NCI-H1436 treated with DMSO at 0.1 percent for 48 hours (cell line): ENCODE measurements at regions not wholly inside any gene's neighbourhood (a gene's known extent, or its start where the extent isn't known, plus 50 kb on each side); places are given as distances from the start of the nearest gene placed in this dataset.
"Not testable (repeated sequence)": the region's sequence is repeated elsewhere in the genome, so short reads cannot be mapped to it uniquely, and the experiment has no call there.

Source experiments
- DNase-seq: peaks from one replicate; lab custom pipeline; 2025; lab: John Stamatoyannopoulos, UW

DNA sequence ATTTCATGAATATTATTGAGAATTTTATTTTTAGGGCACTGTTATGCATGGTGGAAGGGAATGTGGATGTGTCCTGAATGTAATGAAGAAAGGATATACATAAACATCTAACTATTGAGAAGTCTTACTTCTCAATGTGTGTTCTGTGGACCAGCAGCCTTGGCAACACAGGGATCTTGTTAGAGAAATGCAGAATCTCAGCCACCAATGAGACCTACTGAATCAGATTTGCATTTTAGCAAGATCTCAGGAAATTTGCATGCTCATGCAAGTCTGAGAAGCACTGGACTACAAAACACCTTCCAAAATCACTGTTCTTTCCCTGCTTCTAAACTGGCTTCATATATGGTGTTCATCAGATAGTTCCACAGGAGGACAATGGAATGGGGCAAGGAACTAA lies 139.7 kb upstream of the WDFY3 start:
- no peak for DNase-seq

DNA sequence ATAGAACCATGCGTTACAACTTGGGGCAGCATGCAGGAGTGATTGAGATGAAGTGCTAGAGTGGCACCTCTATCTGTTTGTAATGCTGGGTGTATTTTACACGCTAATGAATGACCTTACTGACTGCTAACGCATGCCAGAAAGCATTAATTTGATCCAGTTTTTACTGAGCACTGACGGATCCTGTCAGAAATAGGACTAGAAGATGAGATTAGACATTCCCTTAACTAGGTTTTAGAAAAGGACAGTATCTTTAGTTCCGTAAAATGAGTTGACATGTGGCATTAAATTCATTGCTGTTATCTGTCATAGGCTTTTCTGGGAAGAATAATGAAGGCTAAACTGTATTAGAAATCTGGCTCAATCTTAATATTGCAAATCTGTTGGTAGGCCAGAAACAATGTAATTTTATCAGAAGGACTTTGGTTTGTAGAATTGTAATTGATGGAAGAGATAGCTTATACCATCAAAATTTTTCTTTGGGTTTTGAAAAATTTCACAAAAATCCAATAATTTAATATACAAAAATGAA lies 140.4 kb upstream of the WDFY3 start:
- no peak for DNase-seq

DNA sequence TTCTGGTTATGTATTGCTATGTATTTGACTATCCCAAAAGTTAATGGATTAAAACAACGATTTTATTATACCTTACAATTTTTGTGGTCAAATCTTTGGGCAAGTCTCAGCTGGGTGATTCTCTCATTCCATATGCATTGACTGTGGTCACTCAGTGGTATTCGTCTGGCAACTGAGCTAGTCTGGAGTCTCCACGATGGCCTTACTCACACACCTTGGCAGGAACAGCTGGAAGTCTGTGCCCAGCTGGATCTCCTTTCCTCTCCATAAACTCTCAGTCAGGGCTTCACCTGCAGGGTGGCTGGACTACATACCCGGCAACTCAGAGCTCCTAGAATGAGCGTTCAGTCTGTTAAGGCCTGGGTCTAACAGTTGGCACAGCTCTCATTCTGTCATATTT lies 141.1 kb upstream of the WDFY3 start:
- DNase-seq: no peak

DNA sequence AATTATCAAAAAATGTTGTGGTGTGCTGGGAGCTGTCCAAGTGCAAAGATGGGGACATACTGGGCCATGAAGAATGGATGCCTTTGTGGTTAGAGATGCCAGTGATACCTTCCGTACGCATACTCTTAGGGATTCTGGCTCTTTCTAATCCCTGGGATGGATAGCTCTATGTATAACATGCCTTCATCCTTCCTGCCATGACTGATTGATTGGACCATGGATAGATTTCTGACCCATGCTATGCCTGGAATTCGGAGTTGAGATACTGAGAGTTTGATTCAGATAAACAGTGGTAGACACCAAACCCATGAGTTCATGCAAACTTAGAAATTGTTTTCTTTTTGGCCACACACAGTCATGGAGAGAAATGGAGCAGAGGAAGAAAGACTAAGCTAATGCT lies 147.2 kb upstream of the WDFY3 start:
- no peak for DNase-seq

DNA sequence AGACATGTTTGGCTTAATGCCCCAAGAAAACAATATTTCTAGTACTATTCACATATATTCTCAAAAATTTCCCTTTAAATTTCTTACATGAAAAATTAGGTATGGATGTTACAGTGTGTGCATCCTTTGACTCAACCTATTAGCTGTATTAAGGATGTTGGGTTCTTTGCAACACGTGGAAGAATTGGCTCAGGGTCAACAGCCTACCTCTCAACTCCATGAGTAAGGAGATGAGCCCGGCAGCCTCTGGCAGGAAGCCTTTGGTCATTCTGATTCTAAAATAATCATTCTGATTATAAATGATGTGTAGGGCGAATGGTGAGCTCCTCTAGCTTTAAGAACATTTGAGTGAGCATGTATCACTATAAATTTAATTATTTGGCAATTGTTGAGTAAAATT lies 148.0 kb upstream of the WDFY3 start:
- DNase-seq: no peak

DNA sequence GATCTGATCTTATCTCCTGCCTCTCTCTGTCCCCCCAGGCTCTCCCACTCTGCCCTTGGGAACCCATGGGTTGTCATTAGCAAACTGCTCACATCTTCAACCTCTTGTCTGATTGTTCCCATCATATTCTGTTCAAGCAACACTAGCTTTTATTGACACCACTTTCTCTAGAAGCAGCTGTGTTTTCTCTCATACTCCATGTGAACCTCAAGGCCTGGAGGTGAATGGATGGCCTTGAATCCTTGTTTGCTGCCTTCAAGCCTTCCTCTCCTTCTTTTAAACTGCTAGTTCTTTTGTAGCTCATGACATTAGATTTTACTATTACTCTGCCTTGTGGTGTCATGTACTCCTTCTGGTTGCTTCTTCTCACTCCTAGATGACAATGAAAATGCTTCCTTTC lies 149.5 kb upstream of the WDFY3 start:
- no peak for DNase-seq

DNA sequence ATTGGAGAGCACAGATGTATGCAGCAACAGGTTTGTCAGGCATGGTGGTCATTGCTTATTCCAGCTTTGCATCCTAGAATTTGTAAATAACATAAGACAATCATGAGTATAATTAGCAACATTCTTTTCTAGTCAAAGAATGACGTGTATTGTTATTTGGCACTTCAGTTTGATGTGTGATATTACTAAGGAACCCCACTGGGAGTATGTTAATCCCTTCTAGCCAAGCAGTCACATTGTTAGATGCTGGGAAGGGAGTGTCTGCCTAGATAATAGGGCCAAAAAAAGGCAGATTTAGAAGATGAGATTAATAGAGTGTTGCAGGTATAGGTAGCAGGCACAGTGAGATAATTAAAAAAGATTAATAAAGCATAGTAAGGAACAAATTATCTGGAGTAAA lies 159.2 kb upstream of the WDFY3 start:
- no peak for DNase-seq

DNA sequence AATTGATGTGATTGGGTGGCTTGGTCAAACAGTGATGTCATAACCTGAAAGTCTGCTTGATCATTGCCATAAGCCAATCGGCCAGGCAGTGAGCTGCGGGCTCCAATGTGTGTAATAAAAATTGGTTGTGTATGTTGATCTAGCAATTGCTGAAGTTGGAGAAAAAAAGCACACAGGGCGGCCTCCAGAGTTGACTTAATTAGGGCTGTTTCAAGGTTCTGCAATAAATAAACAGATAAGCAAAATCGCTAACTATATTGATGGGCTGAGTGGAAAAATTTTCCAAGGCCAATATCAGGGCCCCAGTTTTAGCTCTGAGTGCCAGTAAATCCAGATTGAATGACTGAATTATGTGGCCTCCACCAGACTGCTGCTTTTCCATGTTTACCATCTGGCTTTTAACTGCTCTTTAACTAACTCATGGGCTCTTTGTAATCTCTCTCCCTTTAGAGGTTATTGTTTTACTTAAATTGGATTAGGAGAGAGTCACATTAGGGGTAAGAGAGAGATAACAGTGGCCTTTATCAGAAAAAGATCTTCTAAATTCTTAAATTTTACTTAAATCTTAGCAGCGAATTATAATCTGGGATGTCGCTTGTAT lies 160.6 kb upstream of the WDFY3 start:
- no peak for DNase-seq

DNA sequence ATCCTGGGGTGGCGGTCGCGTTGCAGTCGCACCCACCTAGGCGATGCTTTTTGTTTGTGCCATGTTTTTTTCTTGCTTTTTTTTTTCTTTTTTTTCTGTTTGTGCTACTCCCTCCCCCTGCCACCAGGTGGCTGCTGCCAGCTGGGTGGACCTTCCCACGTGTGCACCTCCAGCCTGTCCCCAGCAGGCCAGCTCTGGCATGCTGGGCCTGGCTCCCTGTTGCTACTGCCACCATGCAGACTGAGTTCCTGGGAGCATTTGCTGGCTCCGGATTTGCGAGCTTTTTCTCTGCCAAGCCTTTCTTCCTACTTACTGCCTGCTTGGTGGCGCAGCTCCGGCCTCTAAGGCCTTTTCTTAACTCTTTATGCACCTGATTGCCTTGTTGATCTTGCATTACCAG lies 161.2 kb upstream of the WDFY3 start:
- DNase-seq: no peak

DNA sequence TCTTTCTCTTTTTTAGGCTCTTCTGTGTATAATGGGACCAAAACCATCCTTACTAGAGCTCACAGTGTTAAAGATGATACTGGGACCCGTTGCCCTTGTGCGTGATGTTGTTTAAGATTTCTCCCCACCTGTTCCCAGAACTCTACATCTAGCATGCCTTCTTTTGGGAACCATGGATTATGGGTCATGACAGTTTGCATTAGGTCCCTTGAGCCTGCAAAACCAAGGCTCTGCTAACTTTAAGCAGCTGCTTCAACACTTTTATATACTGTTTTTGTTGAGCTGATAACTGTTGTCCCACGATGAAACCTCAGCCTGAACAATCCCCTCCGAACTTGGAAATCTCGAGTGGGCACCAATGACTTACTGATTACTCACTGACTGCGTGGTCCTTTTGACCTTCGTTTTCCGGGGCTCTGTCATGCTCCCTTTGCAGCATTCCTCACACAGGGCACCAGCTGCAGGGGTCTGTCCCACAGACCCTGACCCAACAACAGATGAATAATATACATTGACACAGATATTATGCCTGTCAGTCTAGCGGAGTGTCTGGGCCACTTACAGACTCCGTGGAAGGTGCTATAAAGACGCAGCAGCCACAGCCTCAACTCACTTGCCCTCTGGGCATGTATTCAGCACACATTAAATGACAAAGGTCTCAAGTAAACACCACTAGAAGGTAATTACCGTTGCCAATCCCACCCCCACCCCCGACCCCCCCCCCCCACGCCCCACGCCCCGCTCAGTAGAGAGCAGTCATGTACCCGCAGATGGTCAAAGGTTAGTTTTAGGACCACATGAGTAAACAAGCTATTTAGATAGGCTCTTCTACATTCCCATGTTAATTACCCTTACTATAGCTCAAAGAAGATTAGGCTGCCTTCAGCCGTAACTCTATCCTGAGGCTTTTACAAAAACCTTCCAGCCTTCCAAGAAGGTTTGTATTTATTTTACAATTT lies 162.0 kb upstream of the WDFY3 start:
- DNase-seq: no peak

DNA sequence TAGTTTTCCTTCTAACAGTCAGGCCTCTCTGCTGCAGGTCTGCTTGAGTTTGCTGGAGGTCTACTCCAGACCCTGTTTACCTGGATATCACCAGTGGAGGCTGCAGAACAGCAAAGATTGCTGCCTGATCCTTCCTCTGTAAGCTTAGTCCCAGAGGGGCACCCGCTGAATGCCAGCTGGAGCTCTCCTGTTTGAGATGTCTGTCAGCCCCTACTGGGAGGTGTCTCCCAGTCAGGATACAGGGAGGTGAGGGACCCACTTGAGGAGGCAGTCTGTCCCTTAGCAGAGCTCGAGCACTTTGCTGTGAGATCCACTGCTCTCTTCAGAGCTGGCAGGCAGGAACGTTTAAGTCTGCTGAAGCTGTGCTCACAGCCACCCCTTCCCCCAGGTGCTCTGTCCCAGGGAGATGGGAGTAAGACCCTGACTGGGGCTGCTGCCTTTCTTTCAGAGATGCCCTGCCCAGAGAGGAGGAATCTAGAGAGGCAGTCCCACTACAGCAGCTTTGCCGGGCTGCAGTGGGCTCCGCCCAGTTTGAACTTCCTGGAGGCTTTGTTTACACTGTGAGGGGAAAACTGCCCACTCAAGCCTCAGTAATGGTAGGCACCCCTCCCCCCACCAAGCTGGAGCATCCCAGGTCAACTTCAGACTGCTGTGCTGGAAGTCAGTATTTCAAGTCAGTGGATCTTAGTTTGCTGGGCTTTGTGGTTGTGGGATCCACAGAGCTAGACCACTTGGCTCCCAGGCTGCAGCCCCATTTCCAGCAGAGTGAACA lies 163.1 kb upstream of the WDFY3 start:
- not testable (repeated sequence) for DNase-seq

DNA sequence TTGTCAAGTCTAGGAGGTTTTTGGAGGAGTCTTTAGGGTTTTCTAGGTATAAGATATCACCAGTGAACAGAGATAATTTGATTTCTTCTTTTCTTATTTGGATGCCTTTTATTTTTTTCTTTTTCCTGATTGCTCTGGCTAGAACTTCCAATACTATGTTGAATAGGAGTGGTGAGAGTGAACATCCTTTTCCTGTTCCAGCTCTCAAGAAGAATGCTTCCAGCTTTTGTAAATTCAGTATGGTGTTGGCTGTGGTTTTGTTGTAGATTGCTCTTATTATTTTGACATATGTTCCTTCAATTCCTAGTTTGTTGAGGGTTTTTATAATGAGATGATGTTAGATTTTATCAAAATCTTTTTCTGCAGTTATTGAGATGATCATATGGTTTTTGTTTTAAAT lies 165.6 kb upstream of the WDFY3 start:
- DNase-seq: no peak

DNA sequence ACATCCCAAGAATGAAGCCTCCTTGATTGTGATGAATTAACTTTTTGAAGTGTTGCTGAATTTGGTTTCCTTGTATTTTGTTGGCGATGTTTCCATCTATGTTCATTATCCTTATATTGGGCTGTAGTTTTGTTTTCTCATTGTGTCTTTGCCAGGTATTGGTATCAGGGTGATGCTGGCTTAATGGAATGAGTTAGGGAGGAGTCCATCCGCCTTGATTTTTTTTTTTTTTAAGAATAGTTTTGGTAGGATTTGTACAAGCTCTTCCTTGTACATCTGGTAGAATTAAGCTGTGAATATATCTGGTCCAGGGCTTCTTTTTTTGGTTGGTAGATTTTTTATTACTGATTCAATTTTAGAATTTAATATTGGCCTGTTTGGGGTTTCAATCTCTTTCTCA lies 166.1 kb upstream of the WDFY3 start:
- no peak for DNase-seq

DNA sequence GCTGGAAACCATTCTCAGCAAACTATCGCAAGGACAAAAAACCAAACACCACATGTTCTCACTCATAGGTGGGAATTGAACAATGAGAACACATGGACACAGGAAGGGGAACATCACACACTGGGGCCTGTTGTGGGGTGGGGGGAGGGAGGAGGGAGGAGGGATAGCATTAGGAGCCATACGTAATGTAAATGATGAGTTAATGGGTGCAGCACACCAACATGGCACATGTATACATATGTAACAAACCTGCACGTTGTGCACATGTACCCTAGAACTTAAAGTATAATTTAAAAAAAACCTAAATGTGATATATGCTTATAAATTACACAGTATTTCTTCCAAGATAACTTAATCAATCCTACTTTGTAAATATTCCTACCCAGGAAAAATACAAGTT lies 173.3 kb upstream of the WDFY3 start:
- not testable (repeated sequence) for DNase-seq

DNA sequence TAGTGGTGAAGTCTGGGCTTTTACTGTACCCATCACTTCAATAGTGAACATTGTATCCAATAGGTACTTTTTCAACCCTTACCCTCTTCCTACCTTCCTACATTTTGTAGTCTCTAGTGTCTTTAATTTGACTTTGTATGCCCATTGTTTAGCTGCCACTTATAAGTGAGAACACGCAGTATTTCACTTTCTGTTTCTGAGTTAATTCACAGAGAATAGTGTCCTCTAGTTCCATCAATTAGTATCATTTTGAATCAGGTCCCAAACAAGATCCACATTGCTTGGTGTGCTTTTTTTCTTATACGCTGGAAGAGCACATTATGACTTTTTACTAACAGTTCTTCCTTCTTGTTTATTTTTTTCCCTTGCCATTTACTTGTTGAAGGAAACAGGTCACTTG lies 176.0 kb upstream of the WDFY3 start:
- no peak for DNase-seq

DNA sequence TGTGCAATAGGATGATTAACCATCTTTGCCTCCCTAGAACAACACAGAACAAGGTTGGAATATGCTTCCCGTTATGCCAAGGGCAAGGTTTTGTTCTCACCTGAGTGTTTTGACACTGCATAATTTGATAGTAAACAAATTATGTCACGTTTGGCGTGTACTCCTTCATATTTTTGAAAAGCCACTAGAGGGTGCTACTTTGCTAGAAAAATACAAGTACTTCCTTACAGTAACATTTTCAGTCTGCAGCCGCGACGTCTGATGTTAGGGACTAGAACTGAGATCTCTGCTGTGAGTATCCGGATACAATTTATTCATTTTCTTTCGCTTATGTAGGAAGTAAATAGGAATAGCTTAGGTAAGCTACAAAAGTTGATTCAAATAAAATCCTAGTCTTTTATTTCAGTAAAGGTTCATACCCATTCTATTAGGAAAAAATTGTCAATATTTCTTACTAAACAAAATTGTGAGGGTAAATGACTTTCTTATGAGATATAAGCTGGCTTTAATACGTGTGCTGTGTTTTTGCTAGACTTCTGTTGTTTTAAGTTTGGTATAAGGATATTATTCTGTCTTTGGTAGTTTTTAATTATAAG lies 181.1 kb upstream of the WDFY3 start:
- peak; percentile 84 for DNase-seq

DNA sequence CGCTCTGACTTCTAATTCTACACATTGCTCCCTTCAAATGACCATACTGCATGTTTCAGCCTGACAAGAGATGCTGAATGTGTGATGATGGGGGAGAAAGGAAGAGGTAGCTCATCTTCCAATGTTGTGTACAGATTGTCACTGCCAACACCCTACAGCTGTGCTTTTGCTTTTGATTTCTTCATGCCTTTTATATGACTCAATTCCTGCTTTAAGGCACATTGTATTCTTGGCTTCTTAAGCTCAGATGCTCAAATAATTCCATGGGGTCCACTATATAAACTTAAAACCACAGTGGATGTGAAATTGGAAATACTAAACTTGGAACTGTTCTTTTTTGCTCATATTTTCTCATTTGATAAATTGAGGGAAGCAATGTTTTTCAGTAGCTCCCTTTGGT lies 183.2 kb upstream of the WDFY3 start:
- DNase-seq: no peak

DNA sequence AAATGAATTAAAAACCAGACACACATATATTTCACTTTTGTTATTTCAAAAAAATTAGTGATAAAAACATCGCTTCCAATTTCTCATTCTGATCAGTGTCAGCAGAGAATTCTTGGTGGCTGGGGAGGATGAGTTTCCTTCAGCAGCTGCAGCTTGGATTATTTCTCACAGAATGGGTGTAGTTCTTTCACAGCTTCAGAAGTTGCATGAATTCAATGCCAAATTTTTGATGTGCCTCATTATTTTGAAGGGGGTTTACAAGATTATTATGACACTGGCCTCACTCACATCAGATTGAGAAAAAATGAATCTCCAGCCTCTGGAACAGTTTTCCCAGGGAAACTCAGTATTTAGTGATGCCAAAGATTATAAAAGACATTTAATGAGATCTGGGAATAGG lies 184.9 kb upstream of the WDFY3 start:
- no peak for DNase-seq

DNA sequence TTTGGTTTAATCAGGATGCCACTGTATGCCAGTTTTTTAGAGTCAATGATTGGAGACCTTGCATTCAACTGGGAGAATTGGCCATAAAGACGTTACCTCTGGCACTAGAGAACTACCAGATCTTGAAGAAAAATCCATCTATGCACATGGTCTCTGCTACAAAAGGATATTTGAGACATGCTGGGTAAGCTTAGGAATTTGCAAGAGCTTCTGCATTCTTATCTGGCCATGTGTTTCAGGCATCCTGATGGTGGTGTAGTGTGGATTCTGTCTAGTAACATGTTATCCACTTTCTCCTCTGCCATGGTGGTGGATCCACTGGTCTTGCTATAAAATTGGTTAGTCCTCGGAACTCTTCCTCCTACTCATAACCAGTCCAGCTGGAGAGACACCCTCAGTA lies 185.3 kb upstream of the WDFY3 start:
- no peak for DNase-seq

DNA sequence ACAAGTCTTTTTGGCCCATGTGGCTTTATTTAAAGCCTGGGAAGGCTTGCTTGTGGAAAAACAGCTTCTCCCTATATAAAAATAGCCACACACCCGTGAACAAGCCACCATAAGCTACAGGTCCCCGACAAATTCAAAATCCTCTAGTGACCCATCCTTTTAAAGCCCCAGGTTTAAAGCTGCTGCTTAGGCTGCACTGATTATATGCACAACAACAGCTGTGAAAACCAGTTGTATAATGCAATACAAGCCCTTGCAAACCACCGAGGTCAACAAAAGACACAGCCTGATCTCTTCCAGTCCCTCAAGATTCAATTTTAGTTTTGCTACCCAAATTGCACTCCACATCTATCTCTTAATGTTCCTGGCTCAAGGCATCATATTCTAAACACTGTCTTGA lies 186.0 kb upstream of the WDFY3 start:
- no peak for DNase-seq

DNA sequence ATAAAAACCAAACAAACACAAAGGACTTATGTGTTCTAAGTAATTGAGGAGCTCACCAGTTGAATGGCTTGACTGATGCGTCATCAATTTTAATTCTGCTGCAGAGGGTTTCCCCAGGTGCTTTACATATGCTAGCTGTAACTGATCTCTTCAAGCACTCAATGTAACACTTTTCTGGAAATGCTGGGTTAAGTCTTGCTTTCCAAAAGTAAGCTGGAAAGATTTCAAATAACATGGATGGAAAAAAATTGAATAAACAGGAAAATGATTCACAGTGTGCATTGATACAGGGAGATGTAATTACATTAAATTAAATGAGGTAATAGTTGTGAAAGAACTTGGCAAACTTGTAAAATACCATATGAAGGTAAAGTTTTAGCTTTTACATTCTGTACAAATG lies 186.7 kb upstream of the WDFY3 start:
- peak; percentile 26 for DNase-seq

DNA sequence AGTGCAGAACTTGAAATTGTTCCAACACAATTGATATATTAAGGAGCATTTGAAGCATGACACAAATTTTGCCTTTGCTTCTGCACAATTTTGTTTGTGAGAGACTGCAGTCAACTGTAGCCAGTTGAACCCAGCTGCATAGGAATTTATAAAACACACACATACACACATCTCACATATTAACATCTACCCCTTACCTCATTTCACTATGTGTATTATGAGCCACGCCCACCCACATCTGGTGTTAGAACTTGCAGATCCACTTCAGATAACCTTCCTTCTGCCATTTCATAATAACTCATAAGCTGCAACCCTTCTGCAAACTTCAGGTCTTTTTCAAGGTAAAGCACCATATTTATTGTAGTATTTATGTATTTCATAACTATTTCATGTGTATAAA lies 188.1 kb upstream of the WDFY3 start:
- no peak for DNase-seq
